Panc1 (cell line): ENCODE measurements at regions not wholly inside any gene's neighbourhood (a gene's known extent, or its start where the extent isn't known, plus 50 kb on each side); places are given as distances from the start of the nearest gene placed in this dataset.

ENCODE experiments used
- ATAC-seq: fragments of 200-7000 bp; cut with Tn5 transposase; 2 replicates; pipeline ENCODE4 v1.9.1; 2020; ENCODE audit warnings: mild to moderate bottlenecking, moderate library complexity
- BruUV-seq: library from RNA; stranded (reverse); fragments of 400-500 nt; replicated peaks from 2 replicates; lab custom pipeline; 2021; lab: Mats Ljungman, UMichigan
- CTCF ChIA-PET: fragments of 300-600 bp; sonication (Branson Sonifier 250); formaldehyde crosslinking; loops from one replicate; lab custom pipeline; 2022; ENCODE audit warnings: antibody characterized with exemption; lab: Charles Lee
- POLR2A ChIA-PET: fragments of 300-600 bp; sonication (Branson Sonifier 250); formaldehyde crosslinking; loops from one replicate; lab custom pipeline; 2022; ENCODE audit warnings: antibody characterized with exemption; lab: Charles Lee
- DNase-seq: peaks from one replicate; pipeline ENCODE4 v3.0.0-alpha.2; 2010; ENCODE audit warnings: low read depth, low spot score
- H3K27ac ChIP-seq: 2 replicates; pipeline ENCODE4 v1.5.1; 2011; ENCODE audit warnings: mild to moderate bottlenecking, low read length, inconsistent platforms
- H3K27me3 ChIP-seq: fragments of 200-500 bp; sonication (Bioruptor generic); 2 replicates; pipeline ENCODE4 v1.6.0; 2014; ENCODE audit warnings: low read length, inconsistent platforms; ENCODE audit not compliant: control insufficient read depth, insufficient read depth
- H3K36me3 ChIP-seq: fragments of 200-500 bp; sonication (Bioruptor generic); 2 replicates; pipeline ENCODE4 v1.5.1; 2014; ENCODE audit warnings: inconsistent platforms, mild to moderate bottlenecking, low read length, moderate library complexity; ENCODE audit not compliant: control insufficient read depth, insufficient read depth
- H3K4me1 ChIP-seq: 2 replicates; pipeline ENCODE4 v1.5.1; 2011; ENCODE audit warnings: inconsistent platforms, mild to moderate bottlenecking, low read length, moderate library complexity; ENCODE audit not compliant: control insufficient read depth, insufficient read depth
- H3K4me3 ChIP-seq, 2 experiments: 2 replicates each; pipeline ENCODE4 v1.5.1; 2011 to 2012; ENCODE audit warnings: low read depth in 2 of 2, low read length in 2 of 2, mild to moderate bottlenecking in 2 of 2, inconsistent platforms in 1 of 2, moderate library complexity in 1 of 2
- H3K9me3 ChIP-seq: fragments of 200-500 bp; sonication (Bioruptor generic); 2 replicates; pipeline ENCODE4 v1.5.1; 2014; ENCODE audit warnings: low read depth, mild to moderate bottlenecking, inconsistent platforms, low read length, moderate library complexity; ENCODE audit not compliant: control insufficient read depth, insufficient read depth
- POLR2AphosphoS5 ChIP-seq: IDR thresholded peaks from 2 replicates; pipeline ENCODE4 v1.6.1; 2012; ENCODE audit warnings: mild to moderate bottlenecking, low read depth, low read length, moderate library complexity
- SIN3A ChIP-seq: IDR thresholded peaks from 2 replicates; pipeline ENCODE4 v1.6.1; 2012; ENCODE audit warnings: low read depth, mild to moderate bottlenecking, low read length, moderate library complexity, borderline replicate concordance; ENCODE audit not compliant: insufficient read depth
- TCF7L2 ChIP-seq: IDR thresholded peaks from 2 replicates; pipeline ENCODE4 v1.6.1; 2011; ENCODE audit warnings: mild to moderate bottlenecking, low read depth, low read length, inconsistent platforms
- in situ Hi-C: cut with HindIII; loops from 2 replicates; pipeline ENCODE4 v1.10.0; 2016; ENCODE audit warnings: low sequenced_read_pairs, low pct_unique_long_range_greater_than_20kb
- intact Hi-C: fragments of 100-400 bp; cut with micrococcal nuclease; formaldehyde crosslinking; loops from one replicate; pipeline ENCODE4 v1.10.0; 2022; ENCODE audit not compliant: unreplicated experiment
- TF ChIP-seq, protein P1 (sequence below): fragments of 450-650 bp; IDR thresholded peaks from 2 replicates; pipeline ENCODE4 v1.5.1; 2017; ENCODE audit warnings: mild to moderate bottlenecking
- TF ChIP-seq, protein P2 (sequence below), 2 experiments: IDR thresholded peaks; 2 replicates each; pipeline ENCODE4 v1.6.1; 2011 to 2012; ENCODE audit warnings: low read depth in 2 of 2, control low read depth in 1 of 2, low read length in 1 of 2, mild to moderate bottlenecking in 1 of 2, moderate library complexity in 1 of 2; ENCODE audit not compliant: insufficient read depth in 1 of 2

DNA sequence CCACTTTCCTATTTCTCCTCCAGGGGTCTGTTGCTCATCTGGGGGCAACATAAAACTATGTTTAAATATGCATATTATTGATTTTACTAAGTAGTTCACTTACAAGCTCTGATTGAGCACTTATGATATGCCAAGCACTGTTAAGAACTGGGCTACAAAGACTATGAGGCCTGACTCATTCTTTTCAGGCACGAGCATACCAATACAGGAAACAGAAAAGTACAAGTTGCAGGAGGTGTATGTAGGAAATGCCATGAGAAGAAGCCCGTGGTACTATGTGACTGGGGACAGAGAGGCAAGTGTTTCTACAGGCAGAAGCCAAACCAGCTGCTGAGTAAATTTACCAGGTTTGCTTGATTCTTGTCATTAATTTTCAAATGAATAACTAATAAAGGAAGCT, 120.4 kb upstream of the PTGFR start:
- Histone ChIP-seq H3K27me3 (no peaks in the 10 kb centered on the region), H3K4me1 (no peaks in the 10 kb centered on the region), H3K4me3 (no peak overlapping the region), H3K27ac (no peak overlapping the region), H3K9me3 (no peaks in the 10 kb centered on the region), H3K36me3 (no peaks in the 10 kb centered on the region)
- ChIA-PET CTCF (no interaction called here), POLR2A (no interaction called here)
- no peak for DNase-seq
- intact Hi-C loops (no loop called here), in situ Hi-C loops (no loop called here)
- ATAC-seq = no peak
- BruUV-seq = no TSS peak
- TF ChIP-seq, protein P1, sequence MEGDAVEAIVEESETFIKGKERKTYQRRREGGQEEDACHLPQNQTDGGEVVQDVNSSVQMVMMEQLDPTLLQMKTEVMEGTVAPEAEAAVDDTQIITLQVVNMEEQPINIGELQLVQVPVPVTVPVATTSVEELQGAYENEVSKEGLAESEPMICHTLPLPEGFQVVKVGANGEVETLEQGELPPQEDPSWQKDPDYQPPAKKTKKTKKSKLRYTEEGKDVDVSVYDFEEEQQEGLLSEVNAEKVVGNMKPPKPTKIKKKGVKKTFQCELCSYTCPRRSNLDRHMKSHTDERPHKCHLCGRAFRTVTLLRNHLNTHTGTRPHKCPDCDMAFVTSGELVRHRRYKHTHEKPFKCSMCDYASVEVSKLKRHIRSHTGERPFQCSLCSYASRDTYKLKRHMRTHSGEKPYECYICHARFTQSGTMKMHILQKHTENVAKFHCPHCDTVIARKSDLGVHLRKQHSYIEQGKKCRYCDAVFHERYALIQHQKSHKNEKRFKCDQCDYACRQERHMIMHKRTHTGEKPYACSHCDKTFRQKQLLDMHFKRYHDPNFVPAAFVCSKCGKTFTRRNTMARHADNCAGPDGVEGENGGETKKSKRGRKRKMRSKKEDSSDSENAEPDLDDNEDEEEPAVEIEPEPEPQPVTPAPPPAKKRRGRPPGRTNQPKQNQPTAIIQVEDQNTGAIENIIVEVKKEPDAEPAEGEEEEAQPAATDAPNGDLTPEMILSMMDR = no peak
- TF ChIP-seq SIN3A (no peak), TCF7L2 (no peak)
- TF ChIP-seq, protein P2, sequence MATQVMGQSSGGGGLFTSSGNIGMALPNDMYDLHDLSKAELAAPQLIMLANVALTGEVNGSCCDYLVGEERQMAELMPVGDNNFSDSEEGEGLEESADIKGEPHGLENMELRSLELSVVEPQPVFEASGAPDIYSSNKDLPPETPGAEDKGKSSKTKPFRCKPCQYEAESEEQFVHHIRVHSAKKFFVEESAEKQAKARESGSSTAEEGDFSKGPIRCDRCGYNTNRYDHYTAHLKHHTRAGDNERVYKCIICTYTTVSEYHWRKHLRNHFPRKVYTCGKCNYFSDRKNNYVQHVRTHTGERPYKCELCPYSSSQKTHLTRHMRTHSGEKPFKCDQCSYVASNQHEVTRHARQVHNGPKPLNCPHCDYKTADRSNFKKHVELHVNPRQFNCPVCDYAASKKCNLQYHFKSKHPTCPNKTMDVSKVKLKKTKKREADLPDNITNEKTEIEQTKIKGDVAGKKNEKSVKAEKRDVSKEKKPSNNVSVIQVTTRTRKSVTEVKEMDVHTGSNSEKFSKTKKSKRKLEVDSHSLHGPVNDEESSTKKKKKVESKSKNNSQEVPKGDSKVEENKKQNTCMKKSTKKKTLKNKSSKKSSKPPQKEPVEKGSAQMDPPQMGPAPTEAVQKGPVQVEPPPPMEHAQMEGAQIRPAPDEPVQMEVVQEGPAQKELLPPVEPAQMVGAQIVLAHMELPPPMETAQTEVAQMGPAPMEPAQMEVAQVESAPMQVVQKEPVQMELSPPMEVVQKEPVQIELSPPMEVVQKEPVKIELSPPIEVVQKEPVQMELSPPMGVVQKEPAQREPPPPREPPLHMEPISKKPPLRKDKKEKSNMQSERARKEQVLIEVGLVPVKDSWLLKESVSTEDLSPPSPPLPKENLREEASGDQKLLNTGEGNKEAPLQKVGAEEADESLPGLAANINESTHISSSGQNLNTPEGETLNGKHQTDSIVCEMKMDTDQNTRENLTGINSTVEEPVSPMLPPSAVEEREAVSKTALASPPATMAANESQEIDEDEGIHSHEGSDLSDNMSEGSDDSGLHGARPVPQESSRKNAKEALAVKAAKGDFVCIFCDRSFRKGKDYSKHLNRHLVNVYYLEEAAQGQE (IDR thresholded peaks at IDR 0.05; ENCODE audit: insufficient read depth in 1 of 2, low read depth in 2 of 2, low read length in 1 of 2) = no peak

DNA sequence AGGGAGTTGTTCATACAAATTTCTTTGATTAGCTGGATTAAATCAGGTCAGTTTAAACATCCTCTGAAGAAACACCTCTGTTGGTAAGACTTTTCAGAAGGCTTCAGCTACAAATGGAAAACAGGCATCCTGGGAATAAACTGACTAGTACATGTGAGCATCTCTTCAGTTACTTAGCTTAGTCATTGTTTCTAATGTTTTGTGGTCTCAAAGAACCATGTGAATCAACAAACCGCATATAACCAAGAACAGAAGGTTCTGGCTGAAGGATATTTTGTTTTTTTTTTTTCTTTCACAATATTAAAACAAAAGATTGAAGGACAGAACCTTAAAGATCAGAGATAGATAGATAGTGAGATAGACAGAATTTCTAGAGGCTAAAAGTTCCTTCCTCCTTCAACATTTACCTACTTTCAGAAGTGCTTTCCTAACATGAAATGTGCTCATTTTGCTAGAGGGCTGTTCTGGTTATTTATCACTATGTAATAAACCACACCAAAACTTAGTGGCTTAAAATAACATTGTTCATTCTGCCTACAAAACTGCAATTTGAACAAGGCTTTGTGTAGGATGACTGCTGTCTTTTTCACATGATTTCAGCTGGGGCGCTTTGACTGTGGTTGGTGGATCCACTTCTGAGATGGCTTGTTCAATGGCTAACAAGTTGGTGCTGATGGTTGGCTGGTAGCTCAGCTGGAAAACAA, 119.8 kb upstream of the PTGFR start:
- intact Hi-C loops (no loop called here), in situ Hi-C loops (no loop called here)
- Histone ChIP-seq H3K4me3 (no peak overlapping the region), H3K36me3 (no peaks in the 10 kb centered on the region), H3K27me3 (no peaks in the 10 kb centered on the region), H3K27ac (no peak overlapping the region), H3K9me3 (no peaks in the 10 kb centered on the region), H3K4me1 (no peaks in the 10 kb centered on the region)
- no peak for DNase-seq
- TF ChIP-seq POLR2AphosphoS5 (no peak), SIN3A (no peak), TCF7L2 (no peak)
- TF ChIP-seq, protein P1 = no peak
- TF ChIP-seq, protein P2 (IDR thresholded peaks at IDR 0.05; ENCODE audit: insufficient read depth in 1 of 2, low read depth in 2 of 2, low read length in 1 of 2) = no peak
- BruUV-seq = no TSS peak
- no peak for ATAC-seq
- POLR2A ChIA-PET = no interaction called here
- CTCF ChIA-PET = no interaction called here
